ENCODE measurements at regions not wholly inside any gene's neighbourhood (a gene's known extent, or its start where the extent isn't known, plus 50 kb on each side); places are given as distances from the start of the nearest gene placed in this dataset.

- BruUV-seq (replicated peaks): no TSS peak
- no peaks in the 10 kb centered on the region for H3K27me3 ChIP-seq (replicated peaks in 1 of 2; ENCODE audit: control insufficient read depth in 2 of 2, insufficient read depth in 2 of 2, low read length in 1 of 2)
- in situ Hi-C loops (cut with MboI): no loop called here
- ChIA-PET CTCF (interaction anchor here (0.8 to 1.1 kb wide), 3 partner anchors 40 to 91 kb away, joined by 3 to 4 read pairs (median 3); no protein-coding TSS in a partner anchor), RAD21 (ENCODE audit: unreplicated experiment) (interaction anchor here (0.9 to 1.6 kb wide), 4 partner anchors 12 to 166 kb away, joined by 3 to 5 read pairs (median 4); no protein-coding TSS in a partner anchor), SMC1A (ENCODE audit: uncharacterized antibody, unreplicated experiment) (interaction anchor here (0.6 to 1.9 kb wide), 9 partner anchors 9 to 87 kb away, joined by 3 to 6 read pairs (median 3); no protein-coding TSS in a partner anchor), POLR2A (interaction anchor here (0.6 to 1.0 kb wide), 3 partner anchors 30 to 198 kb away, joined by 3 read pairs; no protein-coding TSS in a partner anchor)
- FAIRE-seq (no peak), DNase-seq (ENCODE audit: low read depth, low spot score) (no peak), ATAC-seq (peak; percentile 51)
- H3K79me2 ChIP-seq (ENCODE audit: control insufficient read depth, insufficient read depth, low read length): no peaks in the 10 kb centered on the region
- intact Hi-C loops (cut with micrococcal nuclease; ENCODE audit: unreplicated experiment): no loop called here
- no peaks in the 10 kb centered on the region for H3K4me1 ChIP-seq (ENCODE audit: control insufficient read depth, insufficient read depth, low read length)
- no peak overlapping the region for H2AFZ ChIP-seq (ENCODE audit: control insufficient read depth, low read depth, low read length)
- no peak overlapping the region for H3K4me2 ChIP-seq (ENCODE audit: control insufficient read depth, insufficient read depth)
- 4% methylated on average over 4 of the region's 4 CpGs for WGBS (ENCODE audit: insufficient coverage, insufficient replicate concordance, low lambda C conversion rate, missing lambda C conversion rate)
- H3K4me3 ChIP-seq: no peak overlapping the region
- H3K9me3 ChIP-seq (replicated peaks; ENCODE audit: control insufficient read depth, insufficient read depth, low read length): no peaks in the 10 kb centered on the region
- TF ChIP-seq CBFB (IDR thresholded peaks at IDR 0.05; ENCODE audit: low read depth) (no peak), BCLAF1 (IDR thresholded peaks at IDR 0.05) (no peak), ZNF622 (IDR thresholded peaks at IDR 0.05) (no peak), FOS (IDR thresholded peaks at IDR 0.05; ENCODE audit: borderline replicate concordance, extremely low read depth, insufficient read length) (no peak)
- H4K20me1 ChIP-seq (ENCODE audit: control insufficient read depth, insufficient read depth): no peaks in the 10 kb centered on the region
- no peaks in the 10 kb centered on the region for H3K36me3 ChIP-seq (ENCODE audit: control insufficient read depth in 2 of 2, insufficient read depth in 2 of 2, low read length in 1 of 2)
- no peak overlapping the region for H3K27ac ChIP-seq (ENCODE audit: control insufficient read depth, insufficient read depth)
- no peak overlapping the region for H3K9ac ChIP-seq (ENCODE audit: control insufficient read depth, insufficient read depth, low read length)
These were observed 143.6 kb downstream of the VEGFA start for GRCh38 chr6:43913375-43914271.
